ENCODE measurements at regions not wholly inside any gene's neighbourhood (a gene's known extent, or its start where the extent isn't known, plus 50 kb on each side); places are given as distances from the start of the nearest gene placed in this dataset.

GRCh38 chr1:193342811-193343210, 156.4 kb upstream of the B3GALT2 start:
- DNase-seq: no peak

GRCh38 chr1:193340331-193340730, 153.9 kb upstream of the B3GALT2 start:
- no peak for DNase-seq

- no peak for DNase-seq
Measured at GRCh38 chr1:193339401-193339800, 153.0 kb upstream of the B3GALT2 start.

DNA sequence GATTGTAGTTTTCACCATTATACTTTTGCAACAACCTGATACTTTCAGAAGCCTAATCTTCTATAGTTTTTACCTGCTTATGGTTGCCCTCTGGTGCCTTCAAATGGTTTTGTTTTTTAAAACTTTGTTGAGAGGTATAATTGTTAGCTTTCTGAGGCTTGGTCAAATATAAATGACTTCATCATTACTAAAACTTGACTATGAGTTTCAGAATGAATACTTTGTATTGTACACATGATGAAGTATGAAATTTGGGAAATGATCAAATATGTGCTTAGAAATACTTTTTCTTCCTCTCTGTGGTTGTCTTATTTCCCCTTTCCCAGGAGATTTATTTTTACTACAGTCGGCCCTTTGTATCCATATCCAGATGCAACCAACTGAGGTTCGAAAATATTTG, 151.8 kb upstream of the B3GALT2 start:
- no peak for DNase-seq

- no peak for DNase-seq
Measured at GRCh38 chr1:193335806-193336428, 149.5 kb upstream of the B3GALT2 start.

DNA sequence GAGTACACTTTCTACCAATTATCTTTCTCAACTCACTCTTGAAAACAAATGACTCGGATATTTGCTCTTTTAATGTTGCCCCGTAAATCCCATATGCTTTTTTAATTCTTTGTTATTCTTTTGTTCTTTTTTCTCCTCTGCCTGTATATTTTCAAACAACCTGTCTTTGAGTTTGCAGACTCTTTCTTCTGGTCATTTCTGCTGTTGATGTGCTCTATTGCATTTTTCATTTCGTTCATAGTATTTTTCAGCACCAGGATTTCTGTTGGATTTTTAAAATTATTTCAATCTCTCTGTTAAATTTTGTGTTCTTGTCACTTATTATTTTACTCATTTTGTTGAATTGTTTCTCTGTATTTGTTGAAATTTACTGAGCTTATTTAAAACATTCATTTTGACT, 146.8 kb upstream of the B3GALT2 start:
- no peak for DNase-seq

- no peak for DNase-seq
Measured at GRCh38 chr1:193326296-193326695, 139.9 kb upstream of the B3GALT2 start.

DNA sequence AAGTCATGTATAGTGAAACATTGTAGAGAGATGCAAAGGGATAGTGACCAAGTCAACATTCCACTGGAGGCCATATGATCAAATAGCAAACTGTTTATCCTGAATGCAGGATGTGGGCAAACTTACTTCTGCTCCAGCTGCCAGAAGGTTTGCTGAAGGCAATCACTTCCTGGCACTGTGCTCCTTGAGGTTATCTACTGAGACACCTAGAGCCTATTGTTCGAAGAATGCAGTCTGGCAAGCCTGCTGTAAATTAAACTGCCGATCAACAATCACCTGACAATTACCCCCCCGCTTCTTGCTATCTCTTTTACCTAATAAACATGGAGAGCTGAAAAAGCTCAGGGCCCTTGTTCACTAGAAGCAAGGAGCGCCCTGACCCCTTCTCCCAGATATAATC, 139.4 kb upstream of the B3GALT2 start:
- DNase-seq: no peak

DNA sequence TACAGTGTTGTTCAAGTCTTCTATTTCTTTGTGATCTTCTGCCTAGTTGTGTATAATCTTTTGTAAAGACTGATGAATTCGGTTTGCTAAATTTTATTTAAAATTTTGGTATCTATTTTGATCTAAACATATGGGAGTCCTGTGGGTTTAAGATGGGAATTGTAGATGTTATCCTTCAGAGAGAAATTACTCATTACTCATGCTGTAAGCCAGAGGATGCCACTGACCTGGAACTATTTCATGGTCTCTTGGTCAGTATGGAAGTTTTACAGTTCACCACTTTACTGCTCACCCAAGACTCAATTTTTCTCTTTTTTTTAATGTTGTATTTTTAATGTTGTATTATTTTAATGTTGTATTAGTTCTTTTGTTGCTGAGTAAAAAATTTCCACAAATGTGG, 138.6 kb upstream of the B3GALT2 start:
- DNase-seq: no peak

GRCh38 chr1:193322211-193322610, 135.8 kb upstream of the B3GALT2 start:
- DNase-seq: no peak

GRCh38 chr1:193321242-193321840, 134.9 kb upstream of the B3GALT2 start:
- no peak for DNase-seq

DNA sequence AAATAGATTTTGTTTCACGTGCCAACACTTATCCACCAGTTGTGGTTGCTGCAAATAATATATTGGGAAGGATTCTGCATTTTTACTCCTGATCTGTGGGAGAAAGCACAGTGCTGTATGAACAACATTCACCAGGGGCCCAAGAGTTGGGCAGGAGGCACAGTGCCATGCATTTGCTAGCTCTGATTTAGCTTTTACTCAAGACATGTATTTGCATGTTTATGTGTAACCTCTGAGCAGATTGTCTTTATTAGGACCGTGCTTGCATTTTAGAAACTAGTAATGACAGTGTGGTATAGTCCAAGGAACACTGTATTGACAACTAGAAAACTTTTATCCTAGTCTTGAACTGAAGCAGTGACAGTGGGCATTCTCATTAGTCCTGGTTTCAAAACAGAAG, 133.9 kb upstream of the B3GALT2 start:
- DNase-seq: no peak

- no peak for DNase-seq
Measured at GRCh38 chr1:193318347-193318746, 131.9 kb upstream of the B3GALT2 start.

GRCh38 chr1:193313354-193314140, 127.1 kb upstream of the B3GALT2 start:
- DNase-seq: no peak

DNA sequence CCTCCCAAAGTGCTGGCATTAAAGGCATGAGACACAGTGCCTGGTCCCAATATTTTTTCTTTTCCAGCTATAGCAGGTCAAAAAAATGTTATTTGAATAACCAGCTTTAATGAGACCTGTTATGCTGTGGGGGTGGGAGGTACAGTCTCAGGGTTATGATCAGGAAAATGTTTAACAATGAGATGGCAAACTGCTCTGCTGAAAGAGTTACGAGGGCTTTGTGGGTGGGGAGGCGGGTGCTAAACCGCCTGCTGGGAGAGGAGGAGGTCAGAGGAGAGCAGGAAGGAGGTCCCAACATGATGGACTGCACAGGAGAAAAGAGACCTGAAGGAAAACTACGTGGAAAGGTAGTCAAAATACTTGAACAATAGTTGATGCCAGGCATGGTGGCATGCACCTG, 126.0 kb upstream of the B3GALT2 start:
- DNase-seq: no peak

GRCh38 chr1:193311226-193311948, 125.0 kb upstream of the B3GALT2 start:
- no peak for DNase-seq

DNA sequence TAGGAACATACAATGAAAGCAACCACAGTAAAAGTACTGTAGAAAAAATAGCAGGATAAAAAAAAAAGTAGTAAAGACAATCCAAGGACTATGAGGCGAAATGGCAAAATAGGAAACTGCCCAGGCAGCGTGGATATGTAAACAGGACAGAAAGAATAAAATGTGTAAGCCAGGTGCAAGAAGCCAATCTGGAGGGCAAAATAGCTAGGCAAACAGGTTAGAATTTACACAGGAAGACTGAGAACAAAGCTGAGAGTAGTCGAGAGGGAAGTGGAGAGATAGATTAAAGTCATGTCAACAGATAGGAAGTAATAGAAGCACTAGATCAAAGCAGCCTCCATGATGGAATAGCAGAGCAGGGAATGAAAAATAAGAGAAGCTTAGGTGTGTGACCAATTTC, 124.2 kb upstream of the B3GALT2 start:
- DNase-seq: no peak

GRCh38 chr1:193309936-193310475, 123.6 kb upstream of the B3GALT2 start:
- no peak for DNase-seq

DNA sequence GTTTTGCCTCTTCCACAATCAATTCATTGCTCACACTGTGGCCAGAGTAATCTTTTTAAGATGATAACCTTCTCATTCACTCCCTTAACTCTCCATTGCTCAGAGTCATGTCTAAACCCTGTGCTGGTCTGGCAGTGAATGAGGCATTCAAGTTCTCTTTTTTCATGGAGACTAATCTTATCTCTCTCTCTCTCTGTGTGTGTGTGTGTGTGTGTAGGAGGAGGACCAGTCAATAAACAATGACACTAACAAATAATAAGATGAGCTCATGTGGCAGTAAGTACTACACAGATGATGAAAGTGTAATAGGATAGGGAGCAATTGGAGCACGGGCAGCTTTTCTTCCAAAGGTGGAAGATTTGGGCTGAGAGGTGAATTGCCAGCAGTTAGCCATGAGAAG, 122.0 kb upstream of the B3GALT2 start:
- no peak for DNase-seq

DNA sequence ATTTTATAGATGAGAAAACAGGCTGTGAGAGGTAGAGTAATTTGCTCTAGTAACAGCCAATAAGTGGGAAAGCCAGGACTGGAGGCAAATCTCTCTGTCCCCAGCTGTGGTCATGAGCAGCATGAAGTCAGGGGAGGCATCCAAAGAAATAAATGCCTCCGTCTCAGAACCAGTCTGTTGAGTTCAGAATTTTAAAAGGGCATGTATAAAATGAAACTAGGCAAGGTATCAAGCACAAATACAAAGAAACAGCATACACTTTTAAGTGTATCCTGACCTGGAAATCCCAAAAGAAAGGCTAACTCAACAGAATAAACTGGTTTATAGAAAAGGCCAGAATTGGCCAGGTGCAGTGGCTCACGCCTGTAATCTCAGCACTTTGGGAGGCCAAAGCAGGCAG, 120.0 kb upstream of the B3GALT2 start:
- no peak for DNase-seq
